ENCODE measurements at regions not wholly inside any gene's neighbourhood (a gene's known extent, or its start where the extent isn't known, plus 50 kb on each side); places are given as distances from the start of the nearest gene placed in this dataset.
A peak's percentile ranks its signal among the peaks of the same experiment; 100 is the strongest.
"Not testable (repeated sequence)": the region's sequence is repeated elsewhere in the genome, so short reads cannot be mapped to it uniquely, and the experiment has no call there.

DNA sequence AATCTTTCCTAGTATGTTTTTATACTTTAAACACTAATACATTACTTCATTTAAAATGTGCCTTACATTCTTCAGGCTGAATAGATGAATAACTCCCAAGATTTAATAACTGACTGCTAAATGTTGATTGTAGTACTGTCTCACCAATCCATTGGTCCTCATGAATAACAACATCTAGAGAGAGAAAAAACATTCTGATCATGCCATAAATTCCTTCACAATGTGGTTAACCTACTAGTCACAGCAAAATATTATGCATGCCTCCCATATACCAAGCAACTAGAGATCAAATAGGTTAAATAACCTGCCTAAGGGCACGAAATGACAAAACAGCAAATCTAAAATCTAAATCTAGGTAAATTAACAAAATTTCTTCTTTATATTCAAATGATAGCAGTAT is 66.2 kb downstream of the SYT15 start:
- DNase-seq = not testable (repeated sequence)

- DNase-seq = not testable (repeated sequence)
These were observed 67.2 kb downstream of the SYT15 start for GRCh38 chr10:46646132-46646531.

GRCh38 chr10:46650967-46651366 is 72.0 kb downstream of the SYT15 start:
- DNase-seq = not testable (repeated sequence)

DNA sequence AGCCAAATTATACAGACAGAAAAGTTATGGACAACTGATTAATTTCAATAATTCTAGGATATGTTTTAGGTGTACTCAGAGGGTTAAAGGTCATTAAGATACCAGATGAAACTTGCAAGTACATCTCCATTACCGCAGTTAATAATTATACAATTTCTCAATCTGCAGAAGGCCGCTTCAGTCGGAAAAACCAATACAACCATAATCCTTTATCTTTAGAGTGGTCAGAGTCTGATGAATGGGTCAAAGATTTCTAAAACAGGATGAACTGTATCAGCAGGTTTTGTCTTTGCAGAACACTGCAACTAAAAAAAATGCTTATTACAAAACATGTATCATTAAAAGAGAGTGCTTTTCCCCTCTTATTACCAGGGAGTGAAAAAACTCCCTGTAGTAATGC is 78.5 kb downstream of the SYT15 start:
- DNase-seq = not testable (repeated sequence)

GRCh38 chr10:46660027-46660834 is 81.3 kb downstream of the SYT15 start:
- not testable (repeated sequence) for DNase-seq

DNA sequence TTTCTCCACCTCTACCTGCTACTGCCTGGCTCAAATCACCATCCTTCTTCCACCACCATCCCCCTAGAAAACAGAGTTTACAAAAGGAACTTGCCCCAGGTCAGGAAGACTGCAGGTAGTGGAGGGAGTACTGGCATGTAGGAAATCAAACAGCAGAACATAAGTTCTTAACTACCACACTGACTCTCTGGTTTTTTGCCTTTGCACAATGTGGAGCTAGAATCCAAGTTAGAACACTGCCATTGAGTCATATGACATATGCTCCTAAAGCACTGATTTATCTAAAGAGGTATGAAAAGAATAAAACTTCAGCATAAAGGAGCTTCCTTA is 81.9 kb downstream of the SYT15 start:
- not testable (repeated sequence) for DNase-seq

GRCh38 chr10:46665536-46665935 is 86.6 kb downstream of the SYT15 start:
- DNase-seq = not testable (repeated sequence)

DNA sequence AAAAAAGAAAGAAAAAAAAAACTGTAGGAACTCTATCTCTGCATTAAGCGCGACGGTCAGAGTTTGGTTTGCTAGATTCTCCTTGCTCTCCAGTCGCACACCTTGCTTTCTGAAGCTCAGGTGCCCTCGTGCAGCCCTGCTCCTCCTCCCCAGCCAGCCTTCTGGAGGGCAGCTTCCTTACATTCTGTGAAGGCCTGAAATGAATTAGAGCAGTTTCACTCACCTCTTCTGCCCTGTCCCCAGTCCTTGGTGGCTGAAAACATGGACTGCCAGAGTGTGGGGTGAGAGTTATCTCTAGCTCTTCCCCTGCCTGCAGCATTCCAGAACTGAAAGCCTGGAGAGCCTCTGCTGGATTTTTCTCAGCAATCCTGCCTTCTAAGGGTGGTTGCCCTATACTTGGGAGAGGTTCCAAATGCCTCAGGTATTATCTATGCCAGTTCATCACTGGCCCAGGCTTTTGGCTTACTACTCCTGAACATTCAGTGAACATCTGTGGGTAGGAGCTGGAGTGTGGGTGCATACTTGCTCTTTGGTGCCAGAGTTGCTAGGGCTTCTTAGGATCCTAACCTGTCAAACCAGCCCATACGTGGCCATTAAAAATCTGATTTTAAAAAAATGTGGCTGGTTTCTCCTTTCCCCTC is 89.5 kb downstream of the SYT15 start:
- not testable (repeated sequence) for DNase-seq

GRCh38 chr10:46677836-46678435 is 99.0 kb downstream of the SYT15 start:
- not testable (repeated sequence) for DNase-seq

- not testable (repeated sequence) for DNase-seq
These were observed 112.5 kb downstream of the SYT15 start for GRCh38 chr10:46691397-46691796.

DNA sequence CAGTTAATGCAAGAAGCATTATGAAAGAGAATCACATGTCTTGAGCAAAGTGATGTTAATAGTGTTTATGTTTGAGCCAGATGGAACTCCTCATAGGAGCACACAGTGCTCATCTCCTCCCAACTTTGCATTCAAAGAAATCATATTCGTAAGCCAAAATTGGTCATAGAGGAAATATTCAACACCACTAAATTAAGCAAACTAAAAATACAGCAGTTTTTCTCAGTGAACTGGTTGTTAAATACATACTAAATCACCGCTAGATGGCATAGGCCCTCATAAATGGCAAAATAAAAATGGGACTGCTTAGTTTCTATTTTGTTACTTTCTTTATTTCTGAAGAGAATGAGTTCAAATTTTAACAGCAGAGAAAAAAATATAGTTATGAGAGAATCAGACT is 114.3 kb downstream of the SYT15 start:
- DNase-seq = not testable (repeated sequence)

DNA sequence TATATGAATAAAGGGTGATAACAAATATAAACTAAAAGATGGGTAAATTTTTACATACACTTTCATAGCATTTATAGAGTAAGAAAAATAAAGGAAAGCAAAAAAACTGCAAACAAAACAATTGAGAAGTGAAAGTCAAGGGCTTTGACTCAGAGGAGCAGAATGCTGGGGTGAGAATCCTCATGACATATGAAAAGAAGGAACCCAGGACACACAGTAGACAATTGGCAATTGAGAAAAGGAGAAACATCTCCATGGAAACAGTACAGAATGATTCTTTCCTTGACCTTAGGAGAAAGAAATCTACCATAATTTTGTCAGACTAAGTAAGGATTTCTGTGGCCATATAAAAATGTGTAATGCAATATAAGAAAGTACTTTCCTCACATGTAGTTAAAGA is 138.3 kb downstream of the SYT15 start:
- not testable (repeated sequence) for DNase-seq

GRCh38 chr10:46718014-46718413 is 139.1 kb downstream of the SYT15 start:
- not testable (repeated sequence) for DNase-seq

GRCh38 chr10:46720386-46720785 is 141.5 kb downstream of the SYT15 start:
- DNase-seq = peak; percentile 0

GRCh38 chr10:46720811-46721518 is 142.0 kb downstream of the SYT15 start:
- not testable (repeated sequence) for DNase-seq

DNA sequence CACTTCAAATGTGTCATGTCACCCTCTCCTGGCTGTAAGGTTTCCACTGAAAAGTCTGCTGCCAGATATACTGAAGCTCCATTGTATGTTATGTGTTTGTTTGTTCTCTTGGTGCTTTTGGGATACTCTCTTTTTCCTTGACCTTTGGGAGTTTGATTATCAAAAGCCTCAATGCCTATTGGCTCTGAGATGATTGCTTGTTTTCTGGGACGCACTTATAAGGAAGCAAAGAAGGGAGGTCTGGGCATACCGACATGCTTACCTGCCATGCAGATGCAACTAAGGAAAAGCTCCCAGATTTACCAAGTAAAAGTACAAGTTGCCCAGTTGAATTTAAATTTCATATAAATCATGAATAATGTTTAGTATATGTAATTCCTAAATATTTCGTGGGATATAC is 145.3 kb downstream of the SYT15 start:
- DNase-seq = not testable (repeated sequence)

DNA sequence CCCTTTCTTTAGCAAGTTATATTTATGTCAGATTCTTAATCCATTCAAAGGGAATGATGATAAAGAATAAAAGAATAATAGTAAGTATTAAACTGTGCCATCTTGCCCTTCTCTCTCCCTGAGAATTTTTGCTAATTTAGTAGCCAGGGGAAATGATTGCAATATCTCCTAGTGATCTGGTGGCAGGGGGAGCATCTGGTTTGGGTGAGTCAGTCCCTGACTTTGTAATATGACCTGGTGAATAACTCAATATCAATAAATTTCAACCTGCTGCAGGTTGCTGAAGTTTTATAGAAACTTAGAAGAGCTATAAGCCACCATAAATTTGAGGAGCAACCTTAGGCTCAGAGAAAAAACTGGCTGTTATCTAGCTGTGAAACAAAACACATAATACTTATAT is 149.4 kb downstream of the SYT15 start:
- not testable (repeated sequence) for DNase-seq

GRCh38 chr10:46730729-46731128 is 151.8 kb downstream of the SYT15 start:
- not testable (repeated sequence) for DNase-seq

DNA sequence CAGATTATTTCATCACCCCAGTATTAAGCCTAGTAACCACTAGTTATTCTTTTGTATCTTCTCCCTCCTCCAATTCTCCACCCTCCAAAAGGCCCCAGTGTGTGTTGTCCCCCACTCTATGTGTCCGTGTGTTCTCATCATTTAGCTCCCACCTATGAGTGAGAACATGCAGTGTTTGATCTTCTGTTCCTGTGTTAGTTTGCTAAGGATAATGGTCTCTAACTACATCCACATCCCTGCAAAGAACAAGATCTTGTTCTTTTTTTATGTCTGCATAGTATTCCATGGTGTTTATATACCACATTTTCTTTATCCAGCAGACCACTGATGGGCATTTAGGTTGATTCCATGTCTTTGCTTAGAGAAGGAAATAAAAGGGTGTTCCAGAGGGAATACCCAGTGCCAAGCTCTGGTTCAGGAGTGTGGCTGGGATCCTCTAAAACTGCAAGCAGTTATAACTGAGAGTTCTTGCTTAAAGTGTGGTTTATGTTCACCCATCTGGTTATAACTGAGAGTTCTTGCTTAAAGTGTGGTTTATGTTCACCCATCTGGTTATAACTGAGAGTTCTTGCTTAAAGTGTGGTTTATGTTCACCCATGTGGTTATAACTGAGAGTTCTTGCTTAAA is 154.8 kb downstream of the SYT15 start:
- not testable (repeated sequence) for DNase-seq

DNA sequence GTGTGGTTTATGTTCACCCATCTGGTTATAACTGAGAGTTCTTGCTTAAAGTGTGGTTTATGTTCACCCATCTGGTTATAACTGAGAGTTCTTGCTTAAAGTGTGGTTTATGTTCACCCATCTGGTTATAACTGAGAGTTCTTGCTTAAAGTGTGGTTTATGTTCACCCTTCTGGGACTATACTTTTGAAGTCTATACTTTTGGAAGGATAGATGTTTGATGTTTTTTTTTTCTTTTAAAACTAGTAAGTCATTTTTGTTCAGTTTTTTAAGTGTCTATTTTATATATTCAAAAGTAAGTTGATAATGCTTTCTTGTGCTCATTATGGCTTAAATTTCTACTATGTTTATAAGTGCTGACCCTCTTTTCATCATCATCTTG is 155.3 kb downstream of the SYT15 start:
- DNase-seq = not testable (repeated sequence)

DNA sequence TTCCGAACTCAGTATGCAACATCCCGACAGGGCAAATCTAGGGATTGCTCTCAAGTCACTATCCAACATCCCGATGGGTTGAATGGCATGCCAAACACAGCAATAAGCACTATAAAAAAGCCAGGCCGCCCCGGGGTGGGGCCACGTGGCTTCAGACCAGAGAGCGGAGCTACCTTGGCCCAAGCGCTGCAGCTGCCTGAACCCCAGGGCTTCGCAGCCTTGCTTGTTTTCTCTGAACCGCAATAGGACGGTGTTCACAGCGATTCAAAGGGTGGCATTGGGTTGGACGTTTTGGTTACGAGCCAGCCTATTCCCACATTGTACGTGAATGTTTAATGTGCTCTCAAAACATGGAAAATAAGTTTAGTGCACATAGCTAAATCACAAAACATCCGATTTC is 161.0 kb downstream of the SYT15 start:
- not testable (repeated sequence) for DNase-seq

DNA sequence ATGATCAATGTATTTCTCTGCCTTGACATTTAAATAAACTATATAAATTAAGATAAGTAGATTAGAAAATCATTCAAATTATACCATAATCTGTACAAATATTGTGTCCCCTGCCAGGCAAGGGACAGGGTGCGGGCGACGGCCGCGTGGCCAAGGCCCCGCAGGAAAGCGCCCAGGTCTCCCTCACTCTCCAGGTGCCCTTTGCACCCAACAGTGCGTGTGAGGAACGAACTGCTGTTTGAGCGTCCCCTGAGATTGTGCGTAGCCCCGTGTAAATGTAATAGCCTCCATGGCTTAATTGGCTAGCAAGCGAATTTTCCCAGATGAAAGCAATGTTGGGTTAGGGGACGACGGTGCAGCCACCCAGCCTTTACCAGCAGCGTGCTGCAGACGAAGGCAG is 161.4 kb downstream of the SYT15 start:
- not testable (repeated sequence) for DNase-seq

- DNase-seq = not testable (repeated sequence)
These were observed 162.2 kb upstream of the PTPN20 start for GRCh38 chr10:46749003-46749402.

All from CD4-positive, alpha-beta T cell treated with Interleukin-6 for 4 hours (primary cell).